OCI-LY7 (cell line): ENCODE measurements at regions not wholly inside any gene's neighbourhood (a gene's known extent, or its start where the extent isn't known, plus 50 kb on each side); places are given as distances from the start of the nearest gene placed in this dataset.

Experiments
- BruUV-seq: library from RNA; stranded (reverse); fragments of 400-500 nt; replicated peaks from 2 replicates; lab custom pipeline; 2021; lab: Mats Ljungman, UMichigan
- CTCF ChIA-PET: fragments of 300-600 bp; sonication (Branson Sonifier 250); formaldehyde crosslinking; loops from one replicate; lab custom pipeline; 2022; ENCODE audit warnings: antibody characterized with exemption; ENCODE audit not compliant: unreplicated experiment; lab: Charles Lee
- POLR2A ChIA-PET: fragments of 300-600 bp; sonication (Branson Sonifier 250); formaldehyde crosslinking; loops from one replicate; lab custom pipeline; 2022; ENCODE audit warnings: antibody characterized with exemption; lab: Charles Lee
- DNase-seq: peaks from one replicate; pipeline ENCODE4 v3.0.0-alpha.2; 2015; ENCODE audit warnings: low spot score
- H2AFZ ChIP-seq: fragments of 200-600 bp; sonication (generic), shearing (Covaris generic); 2 replicates; pipeline ENCODE4 v1.6.1; 2014; ENCODE audit warnings: mild to moderate bottlenecking, antibody characterized with exemption, low read length, moderate library complexity
- H3K27ac ChIP-seq: fragments of 200-600 bp; sonication (generic); 2 replicates; pipeline ENCODE4 v1.5.1; 2014; ENCODE audit warnings: mixed run types, low read depth, mild to moderate bottlenecking, moderate library complexity, low read length, inconsistent platforms; ENCODE audit not compliant: poor library complexity, severe bottlenecking
- H3K36me3 ChIP-seq: fragments of 200-600 bp; sonication (generic); 2 replicates; pipeline ENCODE4 v1.6.1; 2014; ENCODE audit warnings: mild to moderate bottlenecking, antibody characterized with exemption, low read length, moderate library complexity, mixed read lengths; ENCODE audit not compliant: insufficient read depth
- H3K4me1 ChIP-seq: fragments of 200-600 bp; sonication (generic); 2 replicates; pipeline ENCODE4 v1.5.1; 2014; ENCODE audit warnings: mild to moderate bottlenecking, low read length; ENCODE audit not compliant: insufficient read depth, poor library complexity, severe bottlenecking
- H3K4me2 ChIP-seq: fragments of 200-600 bp; sonication (generic); 2 replicates; pipeline ENCODE4 v1.6.1; 2014; ENCODE audit warnings: mild to moderate bottlenecking, low read length
- H3K4me3 ChIP-seq: fragments of 200-600 bp; sonication (generic); 2 replicates; pipeline ENCODE4 v1.5.1; 2014; ENCODE audit warnings: mild to moderate bottlenecking, low read depth, low read length; ENCODE audit not compliant: poor library complexity, severe bottlenecking
- H3K79me2 ChIP-seq: fragments of 200-600 bp; sonication (generic); 2 replicates; pipeline ENCODE4 v1.6.1; 2016; ENCODE audit warnings: low read depth, mild to moderate bottlenecking, low read length, moderate library complexity, mixed read lengths; ENCODE audit not compliant: insufficient read depth
- H3K9me2 ChIP-seq: fragments of 200-600 bp; sonication (generic); 2 replicates; pipeline ENCODE4 v1.6.1; 2016; ENCODE audit warnings: mild to moderate bottlenecking, low read length, mixed read lengths; ENCODE audit not compliant: insufficient read depth
- H3K9me3 ChIP-seq: fragments of 200-600 bp; sonication (generic); 2 replicates; pipeline ENCODE4 v1.6.1; 2014; ENCODE audit warnings: mild to moderate bottlenecking, mixed run types, low read length, mixed read lengths
- H4K20me1 ChIP-seq: fragments of 200-600 bp; sonication (generic); 2 replicates; pipeline ENCODE4 v1.6.1; 2014; ENCODE audit warnings: mild to moderate bottlenecking, antibody characterized with exemption, low read length, moderate library complexity, mixed read lengths; ENCODE audit not compliant: insufficient read depth
- EZH2phosphoT487 ChIP-seq: fragments of 200-600 bp; sonication (generic); IDR thresholded peaks from 2 replicates; pipeline ENCODE4 v1.6.1; 2018; ENCODE audit warnings: low read depth, borderline replicate concordance, mild to moderate bottlenecking, mixed run types, antibody characterized with exemption, low read length, moderate library complexity, mixed read lengths
- intact Hi-C: fragments of 100-400 bp; cut with micrococcal nuclease; formaldehyde crosslinking; loops from one replicate; pipeline ENCODE4 v1.10.0; 2022; ENCODE audit not compliant: unreplicated experiment
- TF ChIP-seq, protein P1 (sequence below): fragments of 200-600 bp; sonication (generic); conservative IDR thresholded peaks from 2 replicates; pipeline ENCODE4 v1.5.1; 2014; ENCODE audit warnings: mild to moderate bottlenecking, antibody characterized with exemption, low read length, moderate library complexity, mixed read lengths

DNA sequence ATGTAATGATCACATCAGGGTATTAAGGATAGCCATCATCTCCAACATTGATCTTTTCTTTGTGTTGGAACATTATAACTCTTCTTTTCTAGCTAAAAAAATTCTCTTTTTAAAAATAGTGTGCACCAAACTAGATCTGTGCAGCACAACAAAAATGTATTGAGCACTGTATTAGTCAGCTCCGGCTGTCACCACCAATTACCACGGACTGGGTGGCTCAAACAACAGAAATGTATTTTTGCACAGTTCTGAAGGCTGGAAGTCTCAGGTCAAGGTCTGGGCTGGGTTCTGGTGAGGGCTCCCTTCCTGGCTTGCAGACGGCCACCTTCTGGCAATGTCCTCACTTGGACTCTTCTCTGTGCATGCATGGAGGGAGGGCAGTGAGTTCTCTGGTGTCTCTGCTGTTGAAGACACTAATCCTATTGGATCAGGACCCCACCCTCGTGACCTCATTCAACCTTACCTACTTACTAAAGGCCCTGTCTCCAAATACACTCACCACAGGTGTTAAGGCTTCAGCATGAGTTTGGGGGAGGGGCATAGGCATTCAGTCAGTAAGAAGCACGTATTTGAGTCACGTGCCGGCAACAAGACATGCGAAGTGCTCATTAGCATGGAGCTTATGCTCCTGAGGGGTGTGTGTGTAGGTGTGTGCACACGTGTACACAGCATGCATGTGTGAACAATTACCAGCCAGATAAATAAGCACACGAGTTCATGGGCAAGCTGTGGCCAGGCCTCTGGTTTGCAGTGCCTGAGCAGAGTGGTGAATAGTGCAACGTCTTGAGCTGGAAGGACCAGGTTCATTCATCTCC, 89.4 kb upstream of the SH3PXD2B start:
- Histone ChIP-seq H3K9me3 (no peaks in the 10 kb centered on the region), H3K27ac (no peak overlapping the region), H3K9me2 (no peaks in the 10 kb centered on the region), H3K36me3 (no peaks in the 10 kb centered on the region), H3K79me2 (no peaks in the 10 kb centered on the region), H3K4me3 (no peak overlapping the region), H2AFZ (no peak overlapping the region), H3K4me1 (no peaks in the 10 kb centered on the region), H4K20me1 (no peaks in the 10 kb centered on the region), H3K4me2 (no peak overlapping the region)
- ChIA-PET POLR2A (interaction anchor here (0.7 kb wide), 1 partner anchor 240 kb away, joined by 3 read pairs; no protein-coding TSS in a partner anchor), CTCF (no interaction called here)
- no TSS peak for BruUV-seq
- intact Hi-C loops = no loop called here
- no peak for DNase-seq
- TF ChIP-seq, protein P1, sequence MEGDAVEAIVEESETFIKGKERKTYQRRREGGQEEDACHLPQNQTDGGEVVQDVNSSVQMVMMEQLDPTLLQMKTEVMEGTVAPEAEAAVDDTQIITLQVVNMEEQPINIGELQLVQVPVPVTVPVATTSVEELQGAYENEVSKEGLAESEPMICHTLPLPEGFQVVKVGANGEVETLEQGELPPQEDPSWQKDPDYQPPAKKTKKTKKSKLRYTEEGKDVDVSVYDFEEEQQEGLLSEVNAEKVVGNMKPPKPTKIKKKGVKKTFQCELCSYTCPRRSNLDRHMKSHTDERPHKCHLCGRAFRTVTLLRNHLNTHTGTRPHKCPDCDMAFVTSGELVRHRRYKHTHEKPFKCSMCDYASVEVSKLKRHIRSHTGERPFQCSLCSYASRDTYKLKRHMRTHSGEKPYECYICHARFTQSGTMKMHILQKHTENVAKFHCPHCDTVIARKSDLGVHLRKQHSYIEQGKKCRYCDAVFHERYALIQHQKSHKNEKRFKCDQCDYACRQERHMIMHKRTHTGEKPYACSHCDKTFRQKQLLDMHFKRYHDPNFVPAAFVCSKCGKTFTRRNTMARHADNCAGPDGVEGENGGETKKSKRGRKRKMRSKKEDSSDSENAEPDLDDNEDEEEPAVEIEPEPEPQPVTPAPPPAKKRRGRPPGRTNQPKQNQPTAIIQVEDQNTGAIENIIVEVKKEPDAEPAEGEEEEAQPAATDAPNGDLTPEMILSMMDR = no peak
- TF ChIP-seq EZH2phosphoT487 = no peak

DNA sequence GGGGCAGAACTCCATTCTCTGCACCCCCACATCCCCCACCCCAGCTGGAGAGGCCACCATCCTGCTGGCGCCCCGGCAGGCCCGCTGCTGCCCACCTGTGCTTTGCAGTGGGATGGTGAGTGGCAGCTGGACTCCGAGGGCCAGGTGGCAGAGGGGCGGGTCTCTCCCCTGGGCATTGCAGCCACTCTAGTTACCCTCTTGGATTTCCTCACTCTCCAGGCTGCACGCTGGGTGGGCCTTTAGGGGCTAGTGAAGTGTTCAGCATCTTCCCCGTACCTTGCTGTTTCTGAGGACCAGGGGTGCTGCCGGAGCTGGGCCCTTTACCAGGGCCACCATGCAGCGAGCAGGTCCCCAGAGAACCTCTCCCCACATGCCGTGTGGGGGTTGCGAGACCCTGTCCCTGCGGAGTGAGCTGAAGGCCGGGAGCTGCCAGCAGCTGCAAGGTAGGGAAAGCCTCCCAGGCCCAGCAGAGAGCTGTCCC, 88.4 kb upstream of the SH3PXD2B start:
- Histone ChIP-seq H3K27ac (no peak overlapping the region), H3K4me3 (no peak overlapping the region), H3K9me2 (no peaks in the 10 kb centered on the region), H2AFZ (no peak overlapping the region), H3K9me3 (no peaks in the 10 kb centered on the region), H4K20me1 (no peaks in the 10 kb centered on the region), H3K79me2 (no peaks in the 10 kb centered on the region), H3K4me2 (no peak overlapping the region), H3K4me1 (no peaks in the 10 kb centered on the region), H3K36me3 (no peaks in the 10 kb centered on the region)
- no TSS peak for BruUV-seq
- POLR2A ChIA-PET = no interaction called here
- TF ChIP-seq, protein P1 = no peak
- TF ChIP-seq EZH2phosphoT487 = no peak
- intact Hi-C loops = no loop called here
- no peak for DNase-seq
- CTCF ChIA-PET = no interaction called here

DNA sequence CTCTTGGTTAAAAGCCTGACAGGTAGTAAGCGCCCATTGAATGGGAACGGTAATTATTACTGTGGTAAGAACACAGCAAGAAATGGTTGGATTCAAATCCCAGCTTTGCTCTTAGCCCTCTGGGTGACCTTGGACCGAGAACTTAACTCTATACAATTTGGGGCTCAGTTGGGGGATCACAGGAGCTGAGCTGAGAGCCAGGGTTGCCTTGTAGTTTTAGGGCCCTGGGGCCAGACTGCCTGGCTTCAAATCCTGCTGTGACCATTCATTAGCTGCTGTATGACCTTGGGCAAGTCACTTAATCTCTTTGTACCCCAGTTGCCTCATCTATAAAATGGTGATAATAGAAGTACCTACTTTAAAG, 87.4 kb upstream of the SH3PXD2B start:
- no peak for TF ChIP-seq EZH2phosphoT487
- TF ChIP-seq, protein P1 = no peak
- ChIA-PET CTCF (no interaction called here), POLR2A (interaction anchor here (1.6 kb wide), 1 partner anchor 9 kb away, joined by 3 read pairs; no protein-coding TSS in a partner anchor)
- H3K4me3 ChIP-seq = no peak overlapping the region
- no peak overlapping the region for H2AFZ ChIP-seq
- H4K20me1 ChIP-seq = no peaks in the 10 kb centered on the region
- no peaks in the 10 kb centered on the region for H3K79me2 ChIP-seq
- no peaks in the 10 kb centered on the region for H3K9me2 ChIP-seq
- DNase-seq = no peak
- no TSS peak for BruUV-seq
- H3K4me2 ChIP-seq = no peak overlapping the region
- H3K36me3 ChIP-seq = no peaks in the 10 kb centered on the region
- intact Hi-C loops = no loop called here
- H3K4me1 ChIP-seq = no peaks in the 10 kb centered on the region
- H3K9me3 ChIP-seq = no peaks in the 10 kb centered on the region
- H3K27ac ChIP-seq = no peak overlapping the region
